PC-3 (cell line): ENCODE measurements at regions not wholly inside any gene's neighbourhood (a gene's known extent, or its start where the extent isn't known, plus 50 kb on each side); places are given as distances from the start of the nearest gene placed in this dataset.

ENCODE experiments used
- ATAC-seq: fragments of 200-7000 bp; cut with Tn5 transposase; 2 replicates; pipeline ENCODE4 v1.9.1; 2020; ENCODE audit warnings: mild to moderate bottlenecking, moderate library complexity
- BruUV-seq: library from RNA; stranded (reverse); fragments of 400-500 nt; replicated peaks from 2 replicates; lab custom pipeline; 2021; lab: Mats Ljungman, UMichigan
- CTCF ChIA-PET: fragments of 300-600 bp; sonication (Branson Sonifier 250); formaldehyde crosslinking; loops from one replicate; lab custom pipeline; 2022; ENCODE audit warnings: antibody characterized with exemption; lab: Charles Lee
- POLR2A ChIA-PET: fragments of 300-600 bp; sonication (Branson Sonifier 250); formaldehyde crosslinking; loops from one replicate; lab custom pipeline; 2022; ENCODE audit warnings: antibody characterized with exemption; ENCODE audit not compliant: unreplicated experiment; lab: Charles Lee
- DNase-seq: peaks from one replicate; pipeline ENCODE4 v3.0.0-alpha.2; 2015
- H2AFZ ChIP-seq: fragments of 300-600 bp; sonication (generic); 2 replicates; pipeline ENCODE4 v1.6.0; 2016; ENCODE audit warnings: antibody characterized with exemption, low read length
- H3F3A ChIP-seq: fragments of 300-600 bp; sonication (generic); one replicate; pipeline ENCODE4 v1.6.0; 2017; ENCODE audit warnings: antibody characterized with exemption, low read length, control low read depth, mild to moderate bottlenecking; ENCODE audit not compliant: unreplicated experiment
- H3K27ac ChIP-seq: fragments of 300-600 bp; sonication (generic); 2 replicates; pipeline ENCODE4 v1.5.1; 2016; ENCODE audit warnings: mild to moderate bottlenecking, low read length
- H3K27me3 ChIP-seq: fragments of 300-600 bp; sonication (generic); 2 replicates; pipeline ENCODE4 v1.6.1; 2016; ENCODE audit warnings: low read length, mixed read lengths
- H3K36me3 ChIP-seq: fragments of 300-600 bp; sonication (generic); 2 replicates; pipeline ENCODE4 v1.6.1; 2016; ENCODE audit warnings: low read depth, mixed run types, low read length, mixed read lengths
- H3K4me1 ChIP-seq: fragments of 300-600 bp; sonication (generic); 2 replicates; pipeline ENCODE4 v1.5.1; 2016; ENCODE audit warnings: low read length; ENCODE audit not compliant: insufficient read depth
- H3K4me2 ChIP-seq: fragments of 300-600 bp; sonication (generic); 2 replicates; pipeline ENCODE4 v1.6.0; 2016; ENCODE audit warnings: low read length
- H3K4me3 ChIP-seq: fragments of 300-600 bp; sonication (generic); 2 replicates; pipeline ENCODE4 v1.5.1; 2016; ENCODE audit warnings: mild to moderate bottlenecking, low read length, mixed read lengths
- H3K79me2 ChIP-seq: fragments of 300-600 bp; sonication (generic); 2 replicates; pipeline ENCODE4 v1.6.1; 2017; ENCODE audit warnings: low read length, mixed read lengths
- H3K9ac ChIP-seq: fragments of 300-600 bp; sonication (generic); 2 replicates; pipeline ENCODE4 v1.6.0; 2016; ENCODE audit warnings: mild to moderate bottlenecking, low read length
- H3K9me2 ChIP-seq: fragments of 300-600 bp; sonication (generic); replicated peaks from 2 replicates; pipeline ENCODE4 v1.6.1; 2016; ENCODE audit warnings: mixed run types, low read length, mixed read lengths
- H3K9me3 ChIP-seq: fragments of 300-600 bp; sonication (generic); 2 replicates; pipeline ENCODE4 v1.6.1; 2016; ENCODE audit warnings: low read length, mixed read lengths
- H4K20me1 ChIP-seq: fragments of 300-600 bp; sonication (generic); 2 replicates; pipeline ENCODE4 v1.6.1; 2016; ENCODE audit warnings: low read length, mixed read lengths
- EZH2 ChIP-seq: fragments of 300-600 bp; sonication (generic); IDR thresholded peaks from one replicate; pipeline ENCODE4 v1.6.1; 2017; ENCODE audit warnings: antibody characterized with exemption, mild to moderate bottlenecking, low read length; ENCODE audit not compliant: unreplicated experiment
- EZH2phosphoT487 ChIP-seq: fragments of 300-600 bp; sonication (generic); IDR thresholded peaks from 2 replicates; pipeline ENCODE4 v1.6.1; 2018; ENCODE audit warnings: mild to moderate bottlenecking, antibody characterized with exemption, low read length, borderline replicate concordance
- intact Hi-C: fragments of 100-400 bp; cut with micrococcal nuclease; formaldehyde crosslinking; loops from 2 replicates; pipeline ENCODE4 v1.9.0; 2023
- TF ChIP-seq, protein P1 (sequence below): fragments of 300-600 bp; sonication (generic); conservative IDR thresholded peaks from 2 replicates; pipeline ENCODE4 v1.5.1; 2017; ENCODE audit warnings: antibody characterized with exemption, low read depth, mild to moderate bottlenecking, low read length

DNA sequence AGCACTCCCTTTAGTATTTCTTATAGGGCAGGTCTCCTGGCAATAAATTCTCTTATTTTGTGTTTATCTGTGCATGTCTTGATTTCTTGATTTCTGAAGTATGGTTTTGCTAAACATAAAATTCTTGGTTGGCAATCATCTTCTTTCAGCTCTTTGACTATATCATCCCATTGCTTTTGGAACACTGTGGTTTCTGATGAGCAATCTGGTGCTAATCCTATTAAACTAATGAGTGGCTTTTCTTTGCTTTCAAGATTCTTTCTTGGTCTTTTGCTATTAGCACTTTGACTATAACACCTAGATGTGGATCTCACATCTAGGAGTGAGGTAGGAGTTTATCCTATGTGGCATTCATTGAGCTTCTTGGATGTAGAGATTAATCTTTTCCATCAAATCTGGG, 120.7 kb upstream of the MED13L start:
- no peaks in the 10 kb centered on the region for H4K20me1 ChIP-seq
- ChIA-PET POLR2A (no interaction called here), CTCF (no interaction called here)
- no peaks in the 10 kb centered on the region for H3K27me3 ChIP-seq
- no peaks in the 10 kb centered on the region for H3K9me2 ChIP-seq
- no peaks in the 10 kb centered on the region for H3K36me3 ChIP-seq
- H3K79me2 ChIP-seq: no peaks in the 10 kb centered on the region
- H3K9ac ChIP-seq: no peak overlapping the region
- intact Hi-C loops: no loop called here
- DNase-seq: no peak
- TF ChIP-seq EZH2phosphoT487: no peak
- TF ChIP-seq, protein P1, sequence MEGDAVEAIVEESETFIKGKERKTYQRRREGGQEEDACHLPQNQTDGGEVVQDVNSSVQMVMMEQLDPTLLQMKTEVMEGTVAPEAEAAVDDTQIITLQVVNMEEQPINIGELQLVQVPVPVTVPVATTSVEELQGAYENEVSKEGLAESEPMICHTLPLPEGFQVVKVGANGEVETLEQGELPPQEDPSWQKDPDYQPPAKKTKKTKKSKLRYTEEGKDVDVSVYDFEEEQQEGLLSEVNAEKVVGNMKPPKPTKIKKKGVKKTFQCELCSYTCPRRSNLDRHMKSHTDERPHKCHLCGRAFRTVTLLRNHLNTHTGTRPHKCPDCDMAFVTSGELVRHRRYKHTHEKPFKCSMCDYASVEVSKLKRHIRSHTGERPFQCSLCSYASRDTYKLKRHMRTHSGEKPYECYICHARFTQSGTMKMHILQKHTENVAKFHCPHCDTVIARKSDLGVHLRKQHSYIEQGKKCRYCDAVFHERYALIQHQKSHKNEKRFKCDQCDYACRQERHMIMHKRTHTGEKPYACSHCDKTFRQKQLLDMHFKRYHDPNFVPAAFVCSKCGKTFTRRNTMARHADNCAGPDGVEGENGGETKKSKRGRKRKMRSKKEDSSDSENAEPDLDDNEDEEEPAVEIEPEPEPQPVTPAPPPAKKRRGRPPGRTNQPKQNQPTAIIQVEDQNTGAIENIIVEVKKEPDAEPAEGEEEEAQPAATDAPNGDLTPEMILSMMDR: no peak
- TF ChIP-seq EZH2: no peak
- H3F3A ChIP-seq: no peaks in the 10 kb centered on the region
- 0 out of 2 replicates have a peak, but pooled peaks cover 6% of the 10 kb centered on the region for H3K9me3 ChIP-seq
- H2AFZ ChIP-seq: no peak overlapping the region
- ATAC-seq: no peak
- H3K4me2 ChIP-seq: no peak overlapping the region
- no peak overlapping the region for H3K27ac ChIP-seq
- no peak overlapping the region for H3K4me3 ChIP-seq
- no peaks in the 10 kb centered on the region for H3K4me1 ChIP-seq
- BruUV-seq: no TSS peak

DNA sequence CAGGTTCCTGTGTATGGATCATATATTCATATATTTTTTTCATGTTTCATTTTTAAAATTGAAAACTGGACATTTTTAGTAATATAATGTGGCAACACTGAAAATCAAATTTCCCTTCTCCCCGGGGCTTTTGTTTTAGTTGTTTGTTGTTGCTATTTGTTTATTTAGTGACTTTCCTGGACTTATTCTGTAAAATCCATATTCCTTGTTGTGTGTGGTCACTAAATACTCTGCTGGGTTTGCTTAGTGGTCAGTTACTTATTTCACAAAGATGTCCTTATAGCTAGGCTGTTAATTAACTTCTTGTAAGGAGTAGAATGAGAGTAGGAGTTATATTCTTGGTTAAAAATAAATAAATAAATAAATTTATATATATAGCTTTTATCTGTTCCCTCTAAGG, 121.6 kb upstream of the MED13L start:
- no peaks in the 10 kb centered on the region for H3K27me3 ChIP-seq
- no peak for TF ChIP-seq EZH2phosphoT487
- no peak for TF ChIP-seq EZH2
- TF ChIP-seq, protein P1: no peak
- no peak overlapping the region for H3K4me2 ChIP-seq
- no peaks in the 10 kb centered on the region for H3K36me3 ChIP-seq
- no peak overlapping the region for H3K9ac ChIP-seq
- ATAC-seq (no peak), DNase-seq (no peak)
- H3K27ac ChIP-seq: no peak overlapping the region
- H3K4me1 ChIP-seq: no peaks in the 10 kb centered on the region
- H3K79me2 ChIP-seq: no peaks in the 10 kb centered on the region
- no peaks in the 10 kb centered on the region for H4K20me1 ChIP-seq
- intact Hi-C loops: no loop called here
- H3K9me2 ChIP-seq: no peaks in the 10 kb centered on the region
- no peak overlapping the region for H3K4me3 ChIP-seq
- no peak overlapping the region for H2AFZ ChIP-seq
- BruUV-seq: no TSS peak
- no peaks in the 10 kb centered on the region for H3F3A ChIP-seq
- CTCF ChIA-PET: no interaction called here
- H3K9me3 ChIP-seq: 0 out of 2 replicates have a peak, but pooled peaks cover 6% of the 10 kb centered on the region
- POLR2A ChIA-PET: no interaction called here

DNA sequence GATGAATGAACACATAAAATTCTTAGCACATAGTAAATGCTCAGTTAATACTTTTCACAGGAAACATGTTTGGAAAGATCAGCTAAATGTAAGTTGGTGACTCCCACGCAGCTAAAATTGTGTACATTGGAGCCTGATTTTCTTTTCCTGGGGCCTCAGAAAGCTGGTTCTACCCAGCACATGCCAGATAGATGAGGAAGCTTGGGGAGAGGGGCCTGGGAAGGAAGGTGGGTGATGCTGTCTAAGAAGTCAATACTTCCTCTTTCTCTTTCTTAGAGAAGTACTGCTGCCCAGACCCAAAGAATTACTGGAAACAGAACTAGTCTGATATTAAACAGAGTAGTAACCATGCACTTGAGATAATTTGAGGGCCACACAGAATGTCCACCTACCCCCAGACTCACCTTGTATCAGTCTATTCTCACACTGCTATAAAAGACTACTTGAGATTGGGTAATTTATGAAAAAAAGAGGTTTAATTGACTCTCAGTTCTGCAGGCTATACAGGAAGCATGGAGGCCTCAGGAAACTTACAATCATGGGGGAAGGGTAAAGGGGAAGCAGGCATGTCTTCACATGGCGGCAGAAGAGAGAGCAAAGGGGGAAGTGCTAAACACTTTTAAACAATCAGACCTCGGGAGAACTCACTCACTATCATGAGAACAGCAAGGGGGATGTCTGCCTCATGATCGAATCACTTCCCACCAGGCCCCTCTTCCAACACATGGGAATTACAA, 123.3 kb upstream of the MED13L start:
- Histone ChIP-seq H2AFZ (no peak overlapping the region), H3K9me2 (no peaks in the 10 kb centered on the region), H3K36me3 (no peaks in the 10 kb centered on the region), H3K4me1 (peaks cover 8% of the 10 kb centered on the region), H3K27me3 (no peaks in the 10 kb centered on the region), H3F3A (no peaks in the 10 kb centered on the region), H3K9me3 (0 out of 2 replicates have a peak, but pooled peaks cover 6% of the 10 kb centered on the region), H3K9ac (no peak overlapping the region), H3K4me2 (no peak overlapping the region), H3K4me3 (no peak overlapping the region), H3K27ac (no peak overlapping the region), H3K79me2 (no peaks in the 10 kb centered on the region), H4K20me1 (no peaks in the 10 kb centered on the region)
- DNase-seq (no peak), ATAC-seq (no peak)
- POLR2A ChIA-PET: no interaction called here
- BruUV-seq: no TSS peak
- TF ChIP-seq, protein P1: no peak
- TF ChIP-seq EZH2phosphoT487 (no peak), EZH2 (no peak)
- CTCF ChIA-PET: no interaction called here
- intact Hi-C loops: loop anchor here (10.0 kb wide), 1 partner anchor 256 kb away; no protein-coding TSS in a partner anchor
